ENCODE measurements at regions not wholly inside any gene's neighbourhood (a gene's known extent, or its start where the extent isn't known, plus 50 kb on each side); places are given as distances from the start of the nearest gene placed in this dataset.
"Not testable (repeated sequence)": the region's sequence is repeated elsewhere in the genome, so short reads cannot be mapped to it uniquely, and the experiment has no call there.

DNA sequence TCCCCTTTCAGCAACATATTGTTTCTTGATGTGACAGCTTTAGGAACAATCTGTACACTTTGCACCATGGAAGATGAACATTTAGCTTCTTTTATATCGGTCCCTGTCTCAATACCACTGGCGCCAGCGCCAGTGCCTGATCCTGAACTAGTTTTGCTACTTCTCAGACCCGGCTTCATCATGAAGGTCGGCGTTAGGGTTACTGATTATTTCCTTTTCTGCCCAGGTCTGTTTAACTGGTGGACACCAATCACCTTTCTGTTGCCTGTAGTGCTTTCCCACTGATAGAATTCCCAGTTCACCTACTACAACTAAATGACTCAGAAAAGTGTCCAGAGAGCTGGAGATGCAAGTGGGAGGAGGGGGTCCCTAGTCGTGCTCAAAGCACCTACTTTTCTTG lies 99.5 kb downstream of the MYCN start:
- DNase-seq, result no peak

- DNase-seq, result no peak
Measured at GRCh38 chr2:16039055-16039454, 98.7 kb downstream of the MYCN start.

DNA sequence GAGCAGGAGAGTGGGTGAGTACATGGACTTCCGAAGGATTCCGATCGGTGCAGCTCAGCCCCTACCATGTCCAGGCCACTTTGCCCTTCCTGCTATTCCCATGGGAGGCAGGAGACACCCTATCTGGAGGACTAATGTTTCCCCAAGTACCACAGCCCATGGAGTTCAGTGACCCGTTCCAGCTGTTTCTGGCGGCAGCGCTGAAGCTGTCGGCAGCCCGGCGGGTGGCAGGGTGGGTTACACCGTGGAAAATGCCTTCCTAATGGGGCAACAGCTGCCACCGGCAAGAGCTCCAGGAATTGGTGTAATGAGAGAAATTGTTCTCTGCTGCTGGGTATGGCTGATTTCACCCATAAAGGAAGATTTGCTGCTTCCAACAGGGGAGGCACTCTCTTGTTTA lies 98.3 kb downstream of the MYCN start:
- DNase-seq, result no peak

DNA sequence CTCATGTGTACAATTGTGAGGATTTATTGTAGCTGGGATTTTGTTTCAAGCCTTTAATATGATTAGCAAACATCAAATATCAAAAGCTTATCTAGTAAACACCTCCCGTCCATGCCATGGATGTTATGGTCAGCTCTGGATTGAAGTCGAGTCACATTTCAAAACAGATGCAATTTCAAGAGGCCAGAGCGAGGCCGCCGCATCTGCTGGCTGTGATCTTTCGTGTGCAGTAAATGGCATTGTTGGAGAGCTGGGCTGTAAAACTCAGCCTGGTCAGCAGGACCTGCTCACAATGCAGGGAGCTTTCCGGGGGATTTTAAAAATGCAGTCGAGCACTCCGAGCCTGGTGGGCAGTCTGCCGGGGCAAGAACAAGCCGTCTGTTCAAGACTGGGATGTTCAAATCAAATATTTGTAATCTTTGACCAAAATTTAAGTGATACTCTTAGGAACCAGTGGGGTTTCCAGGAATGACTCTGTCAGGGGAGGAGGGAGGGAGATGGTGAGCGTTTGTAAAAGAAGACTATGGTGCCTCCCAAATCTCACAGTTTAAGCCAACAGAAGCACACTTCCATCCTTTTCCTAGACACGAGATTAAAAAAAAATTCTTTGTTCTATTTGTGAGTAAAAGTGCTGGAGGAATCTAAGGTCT lies 97.6 kb downstream of the MYCN start:
- no peak for DNase-seq

DNA sequence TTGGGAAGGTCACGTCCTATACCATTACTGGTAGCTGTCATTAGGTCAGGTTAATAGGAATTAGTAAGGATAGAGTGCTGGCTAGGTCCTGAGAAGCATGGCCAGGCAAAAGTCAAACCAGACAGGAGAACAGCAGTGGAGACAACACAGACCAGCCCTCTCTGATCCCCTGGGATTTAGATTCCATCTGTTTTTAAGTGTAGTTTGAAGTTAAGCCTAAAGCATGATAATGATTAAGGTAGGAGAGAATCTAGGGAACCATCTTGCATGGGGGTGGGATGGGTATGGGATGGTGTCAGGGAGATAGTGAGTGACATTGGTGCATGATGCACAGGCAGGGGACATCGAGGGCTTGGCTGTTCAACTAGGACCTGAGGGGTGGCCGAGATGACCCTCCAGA lies 96.6 kb downstream of the MYCN start:
- DNase-seq, result no peak

GRCh38 chr2:16035747-16036745 lies 95.7 kb downstream of the MYCN start:
- no peak for DNase-seq

GRCh38 chr2:16034975-16035746 lies 94.8 kb downstream of the MYCN start:
- DNase-seq, result no peak

DNA sequence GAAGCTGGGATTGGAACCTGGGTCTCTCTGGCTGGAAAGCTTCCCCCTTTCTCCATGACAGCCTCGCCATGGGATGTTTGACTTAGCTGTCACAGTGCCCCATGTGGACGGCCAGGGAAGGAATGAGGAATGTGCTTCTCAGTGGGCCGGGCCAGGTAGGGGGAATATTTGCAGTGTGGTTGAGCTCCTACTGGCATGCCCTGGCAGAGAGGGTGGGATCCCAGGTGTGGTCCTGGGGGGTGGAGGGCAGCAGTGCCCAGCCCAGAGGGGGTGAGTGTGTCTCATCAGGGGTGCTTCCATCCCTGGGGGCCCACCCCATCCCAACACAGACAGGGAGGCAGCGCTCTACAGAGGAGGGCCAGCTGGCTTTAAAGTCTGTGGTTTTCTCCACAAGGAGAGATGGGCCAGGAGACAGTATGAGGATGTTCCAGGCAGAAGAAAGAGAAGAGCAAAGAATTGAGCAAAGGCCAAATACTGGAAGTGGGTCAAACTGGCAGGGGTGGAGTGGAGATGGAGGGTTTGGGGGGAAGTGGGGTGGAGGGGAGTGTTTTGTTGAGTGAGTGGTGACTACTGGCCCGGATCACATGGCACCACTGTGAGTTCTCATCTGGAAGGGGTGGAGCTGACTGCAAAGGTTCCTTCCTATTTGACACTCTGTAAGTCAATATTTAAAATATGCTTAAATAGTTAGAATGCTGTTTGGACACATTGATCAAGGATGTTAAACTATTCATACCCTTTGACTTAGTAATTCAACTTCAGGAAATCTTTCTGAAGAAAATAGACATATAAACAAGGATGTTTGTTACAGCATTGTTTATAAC lies 94.0 kb downstream of the MYCN start:
- no peak for DNase-seq

DNA sequence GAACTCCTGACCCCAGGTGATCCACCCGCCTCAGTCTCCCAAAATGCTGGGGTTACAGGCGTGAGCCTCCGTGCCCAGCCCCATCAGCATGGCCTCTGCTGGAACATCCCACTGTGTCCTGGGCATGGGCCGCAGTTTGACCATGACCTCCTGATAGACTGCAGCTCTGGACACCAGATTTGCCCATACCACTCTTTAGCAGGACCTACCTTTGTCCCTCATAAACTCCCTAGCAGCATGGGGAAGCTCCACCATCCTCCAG lies 92.6 kb downstream of the MYCN start:
- DNase-seq, result no peak

- no peak for DNase-seq
Measured at GRCh38 chr2:16032282-16033031, 92.1 kb downstream of the MYCN start.

DNA sequence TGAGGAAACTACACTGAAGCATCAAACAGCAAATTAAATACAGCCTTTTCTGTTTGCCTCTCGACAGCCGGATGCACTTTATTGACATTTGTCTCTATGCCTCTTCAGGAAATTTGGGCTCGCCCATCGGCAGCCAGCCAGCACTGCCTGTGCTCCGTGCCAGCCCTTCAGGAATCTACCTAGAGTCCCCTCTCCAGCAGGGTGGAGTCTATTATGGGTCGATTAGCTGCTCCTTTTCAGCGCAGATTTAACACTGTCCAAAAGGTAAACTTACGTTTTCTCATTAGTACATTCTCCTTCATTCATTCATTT lies 91.5 kb downstream of the MYCN start:
- no peak for DNase-seq

- no peak for DNase-seq
Measured at GRCh38 chr2:16031058-16031847, 90.9 kb downstream of the MYCN start.

DNA sequence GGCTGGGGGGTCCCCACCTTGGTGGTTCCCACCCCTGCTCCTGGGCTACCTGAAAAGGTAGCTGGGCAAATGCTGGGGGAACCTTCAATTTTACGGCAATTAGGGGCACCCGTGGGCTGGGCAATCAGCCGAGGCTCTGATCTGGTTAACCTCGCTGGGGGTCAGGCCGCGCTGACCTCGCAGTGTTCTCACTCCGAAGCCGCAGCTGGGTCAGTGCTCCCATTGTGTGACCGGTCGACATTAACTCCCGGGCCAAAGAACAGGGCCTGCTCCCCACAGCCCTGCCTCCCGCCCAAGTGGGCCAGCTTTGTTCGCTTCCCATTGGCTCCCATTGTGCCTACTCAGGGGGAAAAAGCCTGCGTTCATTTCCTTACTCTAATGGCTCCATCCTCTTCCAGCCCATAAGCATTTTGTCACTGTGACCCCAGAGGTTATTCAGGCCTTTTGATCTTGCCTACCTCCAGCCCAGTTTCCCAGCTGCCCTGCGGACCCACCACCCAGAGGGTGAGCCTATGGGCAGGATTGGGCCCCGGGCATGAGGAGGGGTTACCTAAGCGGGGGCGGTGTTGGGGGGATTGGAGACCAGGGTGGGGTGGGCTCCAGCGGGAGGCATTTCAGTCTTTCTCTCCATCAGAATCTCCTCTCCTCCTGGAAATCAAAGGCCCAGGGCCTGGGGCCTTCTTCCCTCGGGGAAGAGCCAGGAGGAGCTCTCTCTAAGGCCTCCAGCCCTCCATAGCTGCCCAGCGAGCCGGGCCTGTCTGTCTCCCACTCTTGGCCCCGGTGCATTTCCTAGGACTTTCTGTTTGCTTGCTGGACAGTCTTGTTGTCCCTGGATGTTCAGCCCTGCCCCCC lies 90.1 kb downstream of the MYCN start:
- no peak for DNase-seq

- DNase-seq, result no peak
Measured at GRCh38 chr2:16028644-16029043, 88.3 kb downstream of the MYCN start.

DNA sequence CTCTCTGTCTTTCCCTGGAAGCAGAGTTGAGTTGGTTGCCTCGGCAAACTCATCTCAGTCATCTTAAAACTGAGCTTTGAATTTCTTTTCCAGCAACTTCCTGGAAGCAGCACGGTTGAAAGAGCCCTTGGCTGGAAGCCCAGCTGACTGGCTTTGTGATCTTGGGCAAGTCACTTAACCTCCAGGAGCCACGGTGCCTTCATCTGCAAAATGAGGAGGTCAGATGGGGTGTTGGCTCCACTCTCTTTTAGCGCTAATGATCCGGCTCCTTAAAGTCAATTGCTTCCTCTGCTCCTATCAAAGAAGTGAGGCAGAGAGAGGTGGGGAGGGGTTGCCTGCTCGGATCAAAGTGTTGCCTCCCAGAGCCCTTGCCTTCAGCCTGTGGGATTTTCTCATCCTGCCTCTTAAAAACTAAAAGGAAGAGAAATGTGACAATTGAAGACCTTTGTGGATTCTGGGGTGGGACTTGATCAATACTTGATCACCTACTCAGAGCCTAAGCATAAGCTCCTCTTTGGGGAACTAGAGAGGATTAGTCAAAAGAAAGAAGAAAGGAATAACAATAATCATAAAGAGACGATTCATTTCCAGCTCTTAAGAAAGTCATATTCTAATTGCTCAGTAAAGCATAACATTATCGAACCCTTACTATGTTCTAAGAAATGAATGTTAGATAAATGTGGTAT lies 86.6 kb downstream of the MYCN start:
- no peak for DNase-seq

DNA sequence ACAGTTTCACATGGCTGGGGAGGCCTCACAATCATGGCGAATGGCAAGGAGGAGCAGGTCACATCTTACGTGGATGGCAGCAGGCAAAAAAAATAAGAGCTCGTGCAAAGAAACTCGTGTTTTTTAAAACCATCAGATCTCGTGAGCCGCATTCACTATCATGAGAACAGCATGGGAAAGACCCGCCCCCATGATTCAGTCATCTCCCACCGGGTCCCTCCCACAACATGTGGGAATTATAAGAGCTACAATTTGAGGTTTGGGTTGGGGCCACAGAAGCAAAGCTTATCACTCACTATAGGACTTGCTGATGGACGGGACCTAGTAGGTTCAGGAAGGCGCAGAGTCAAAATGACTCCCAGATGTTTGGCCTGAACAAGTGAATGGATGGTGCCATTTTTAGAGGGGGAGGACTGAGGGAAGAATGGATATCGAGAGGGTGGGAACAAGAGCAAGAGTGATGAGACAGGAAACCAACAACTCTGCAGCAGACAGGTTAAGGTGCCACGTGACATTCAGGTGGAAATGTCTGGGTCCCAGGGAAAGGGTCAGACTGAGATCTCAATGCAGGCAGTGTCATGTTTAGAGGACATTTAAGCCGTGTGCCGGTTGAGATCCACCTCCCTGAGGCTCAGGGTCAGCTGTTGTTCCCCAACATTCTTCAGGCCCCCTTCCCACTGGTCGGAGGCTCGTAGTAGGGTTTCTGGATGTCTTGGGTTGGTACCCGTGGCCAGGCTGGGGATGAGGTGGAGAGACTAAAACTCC lies 85.7 kb downstream of the MYCN start:
- no peak for DNase-seq

DNA sequence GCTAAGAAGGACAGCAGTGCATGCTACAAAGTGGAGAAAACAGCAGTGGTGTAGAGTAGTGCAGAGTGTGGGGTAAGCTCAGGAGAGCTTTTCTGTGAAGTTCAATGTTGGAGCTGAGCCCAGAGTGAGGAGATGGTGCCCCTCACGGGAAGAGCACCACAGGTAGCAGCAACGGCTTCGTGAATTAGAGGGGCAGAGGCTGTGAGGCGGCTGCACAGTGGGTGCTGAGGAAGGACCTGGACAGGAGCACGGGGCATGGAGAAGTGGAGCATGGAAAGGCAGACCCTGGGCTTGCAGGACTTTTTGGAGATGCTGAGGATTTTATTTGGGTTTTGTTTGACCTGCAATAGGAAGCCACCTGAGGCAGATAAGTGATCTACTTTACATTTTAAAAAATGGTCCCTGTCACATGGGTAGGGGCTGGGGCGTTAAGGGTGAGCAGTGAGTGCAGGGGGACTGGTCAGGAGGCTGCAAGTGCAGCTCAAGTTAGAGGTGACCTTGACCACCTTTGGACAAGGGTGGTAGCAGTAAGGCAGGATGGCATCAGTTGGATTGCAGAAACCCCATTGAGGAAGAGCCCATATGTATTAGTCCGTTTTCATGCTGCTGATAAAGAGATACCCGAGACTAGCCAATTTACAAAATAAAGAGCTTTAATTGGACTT lies 85.0 kb downstream of the MYCN start:
- DNase-seq, result no peak

GRCh38 chr2:16024628-16025027 lies 84.3 kb downstream of the MYCN start:
- not testable (repeated sequence) for DNase-seq

All from T-helper 2 cell (primary cell).